Neutrophil (primary cell): ENCODE measurements at regions not wholly inside any gene's neighbourhood (a gene's known extent, or its start where the extent isn't known, plus 50 kb on each side); places are given as distances from the start of the nearest gene placed in this dataset.

ENCODE experiments used
- H3K27ac ChIP-seq: fragments of 200-600 bp; sonication (generic); 2 replicates; pipeline ENCODE4 v1.5.1; 2016; ENCODE audit warnings: mild to moderate bottlenecking, moderate library complexity
- H3K27me3 ChIP-seq: fragments of 200-600 bp; sonication (generic); 2 replicates; pipeline ENCODE4 v1.6.0; 2016; ENCODE audit warnings: mild to moderate bottlenecking
- H3K36me3 ChIP-seq: fragments of 200-600 bp; sonication (generic); 2 replicates; pipeline ENCODE4 v1.5.1; 2017
- H3K4me1 ChIP-seq, 2 experiments: fragments of 200-600 bp in 1 of 2; sonication (generic) in 1 of 2; 1 replicate in 1 of 2; 2 replicates in 1 of 2; pipeline versions ENCODE4 v1.5.1 to v1.6.1; 2013 to 2016; ENCODE audit warnings: low read depth in 1 of 2, low read length in 1 of 2, mild to moderate bottlenecking in 1 of 2, moderate library complexity in 1 of 2; ENCODE audit not compliant: control insufficient read depth in 1 of 2, insufficient read depth in 1 of 2
- H3K4me3 ChIP-seq, 2 experiments: fragments of 200-600 bp in 1 of 2; sonication (generic) in 1 of 2; 1 replicate in 1 of 2; 2 replicates in 1 of 2; pipeline ENCODE4 v1.5.1; 2013 to 2016; ENCODE audit warnings: low read depth in 1 of 2, low read length in 1 of 2, mild to moderate bottlenecking in 1 of 2, moderate library complexity in 1 of 2
- H3K9me3 ChIP-seq: fragments of 200-600 bp; sonication (generic); 2 replicates; pipeline ENCODE4 v1.5.1; 2016
- TF ChIP-seq, protein P1 (sequence below): fragments of 200-600 bp; sonication (generic); IDR thresholded peaks from 2 replicates; pipeline ENCODE4 v1.5.1; 2016; ENCODE audit warnings: antibody characterized with exemption

DNA sequence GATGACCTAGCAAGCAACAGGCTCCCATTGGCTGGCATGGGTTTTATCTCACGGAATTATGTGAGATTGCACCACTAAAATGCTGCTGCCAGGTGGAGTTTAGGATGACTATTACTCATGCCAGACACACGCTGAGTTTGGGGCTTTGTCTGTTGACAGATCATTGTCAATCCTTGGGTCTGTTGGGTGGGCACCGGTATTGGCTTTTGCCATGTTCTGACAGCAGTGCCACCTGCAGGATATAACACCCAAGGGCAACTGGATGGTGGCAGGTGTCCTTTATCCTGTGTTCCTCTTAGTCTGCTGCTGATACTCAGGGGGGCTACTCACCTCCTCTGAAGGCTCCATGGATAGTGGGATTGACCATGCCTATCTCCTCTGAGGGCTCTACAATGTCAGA lies 221.6 kb upstream of the DYNLRB2 start:
- TF ChIP-seq, protein P1, sequence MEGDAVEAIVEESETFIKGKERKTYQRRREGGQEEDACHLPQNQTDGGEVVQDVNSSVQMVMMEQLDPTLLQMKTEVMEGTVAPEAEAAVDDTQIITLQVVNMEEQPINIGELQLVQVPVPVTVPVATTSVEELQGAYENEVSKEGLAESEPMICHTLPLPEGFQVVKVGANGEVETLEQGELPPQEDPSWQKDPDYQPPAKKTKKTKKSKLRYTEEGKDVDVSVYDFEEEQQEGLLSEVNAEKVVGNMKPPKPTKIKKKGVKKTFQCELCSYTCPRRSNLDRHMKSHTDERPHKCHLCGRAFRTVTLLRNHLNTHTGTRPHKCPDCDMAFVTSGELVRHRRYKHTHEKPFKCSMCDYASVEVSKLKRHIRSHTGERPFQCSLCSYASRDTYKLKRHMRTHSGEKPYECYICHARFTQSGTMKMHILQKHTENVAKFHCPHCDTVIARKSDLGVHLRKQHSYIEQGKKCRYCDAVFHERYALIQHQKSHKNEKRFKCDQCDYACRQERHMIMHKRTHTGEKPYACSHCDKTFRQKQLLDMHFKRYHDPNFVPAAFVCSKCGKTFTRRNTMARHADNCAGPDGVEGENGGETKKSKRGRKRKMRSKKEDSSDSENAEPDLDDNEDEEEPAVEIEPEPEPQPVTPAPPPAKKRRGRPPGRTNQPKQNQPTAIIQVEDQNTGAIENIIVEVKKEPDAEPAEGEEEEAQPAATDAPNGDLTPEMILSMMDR: no peak
- H3K36me3 ChIP-seq: no peaks in the 10 kb centered on the region
- no peak overlapping the region for H3K27ac ChIP-seq
- H3K4me1 ChIP-seq: no peaks in the 10 kb centered on the region
- H3K27me3 ChIP-seq: no peaks in the 10 kb centered on the region
- H3K9me3 ChIP-seq: no peaks in the 10 kb centered on the region
- no peak overlapping the region for H3K4me3 ChIP-seq

- no peaks in the 10 kb centered on the region for H3K4me1 ChIP-seq
- no peak overlapping the region for H3K27ac ChIP-seq
- no peak overlapping the region for H3K4me3 ChIP-seq
- TF ChIP-seq, protein P1: no peak
- H3K27me3 ChIP-seq: no peaks in the 10 kb centered on the region
- no peaks in the 10 kb centered on the region for H3K9me3 ChIP-seq
- no peaks in the 10 kb centered on the region for H3K36me3 ChIP-seq
Observed at GRCh38 chr16:80318107-80318506, 222.7 kb upstream of the DYNLRB2 start.

- H3K27me3 ChIP-seq: no peaks in the 10 kb centered on the region
- H3K36me3 ChIP-seq: no peaks in the 10 kb centered on the region
- TF ChIP-seq, protein P1: no peak
- H3K4me1 ChIP-seq: no peaks in the 10 kb centered on the region
- no peak overlapping the region for H3K4me3 ChIP-seq
- no peak overlapping the region for H3K27ac ChIP-seq
- no peaks in the 10 kb centered on the region for H3K9me3 ChIP-seq
Observed at GRCh38 chr16:80317599-80318037, 223.2 kb upstream of the DYNLRB2 start.

DNA sequence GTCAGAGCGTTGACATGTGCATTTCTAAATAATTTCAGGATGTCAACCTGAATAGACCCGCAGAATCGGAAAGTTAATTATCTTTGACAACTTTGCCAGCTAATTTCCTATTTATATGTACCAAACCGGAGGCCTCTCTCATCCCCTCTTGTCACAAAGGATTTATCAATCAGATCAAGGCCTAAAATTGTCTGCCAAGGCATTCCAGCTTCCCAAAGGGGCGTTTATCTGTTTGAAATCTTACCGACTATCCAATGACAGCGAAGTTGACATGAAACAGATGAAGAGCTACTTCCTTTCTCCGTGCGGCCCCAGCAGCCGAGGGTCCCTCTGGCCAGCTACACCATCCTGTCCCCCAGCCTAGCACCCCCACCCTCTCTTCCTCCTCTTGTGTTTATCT lies 223.7 kb upstream of the DYNLRB2 start:
- TF ChIP-seq, protein P1: no peak

DNA sequence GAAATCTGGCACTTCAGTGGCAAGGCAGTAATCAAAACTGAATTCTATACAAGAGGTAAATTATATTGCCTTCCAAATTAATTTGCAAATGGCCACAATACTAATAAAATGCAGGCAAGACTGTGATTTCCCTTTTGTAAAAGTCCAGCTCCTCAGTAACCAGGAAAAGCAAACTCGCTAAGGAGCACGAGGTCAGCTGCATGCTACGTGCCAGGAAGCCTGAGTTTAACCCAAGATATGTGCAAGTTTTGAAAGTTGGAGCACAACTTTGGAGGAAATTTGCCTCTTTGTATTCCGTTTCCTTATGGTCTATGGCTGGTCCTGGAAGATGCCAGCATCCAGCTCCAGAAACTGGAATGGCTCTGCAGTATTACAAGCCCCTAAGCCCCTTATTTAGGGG lies 226.8 kb upstream of the DYNLRB2 start:
- TF ChIP-seq, protein P1: no peak
- H3K4me1 ChIP-seq: no peaks in the 10 kb centered on the region
- H3K4me3 ChIP-seq: no peak overlapping the region
- no peaks in the 10 kb centered on the region for H3K9me3 ChIP-seq
- H3K36me3 ChIP-seq: no peaks in the 10 kb centered on the region
- H3K27ac ChIP-seq: no peak overlapping the region
- H3K27me3 ChIP-seq: no peaks in the 10 kb centered on the region

More for the DNA sequence above, 223.7 kb upstream of the DYNLRB2 start:
- Histone ChIP-seq H3K9me3 (no peaks in the 10 kb centered on the region), H3K4me3 (no peak overlapping the region), H3K27ac (no peak overlapping the region), H3K27me3 (no peaks in the 10 kb centered on the region), H3K4me1 (no peaks in the 10 kb centered on the region), H3K36me3 (no peaks in the 10 kb centered on the region)

DNA sequence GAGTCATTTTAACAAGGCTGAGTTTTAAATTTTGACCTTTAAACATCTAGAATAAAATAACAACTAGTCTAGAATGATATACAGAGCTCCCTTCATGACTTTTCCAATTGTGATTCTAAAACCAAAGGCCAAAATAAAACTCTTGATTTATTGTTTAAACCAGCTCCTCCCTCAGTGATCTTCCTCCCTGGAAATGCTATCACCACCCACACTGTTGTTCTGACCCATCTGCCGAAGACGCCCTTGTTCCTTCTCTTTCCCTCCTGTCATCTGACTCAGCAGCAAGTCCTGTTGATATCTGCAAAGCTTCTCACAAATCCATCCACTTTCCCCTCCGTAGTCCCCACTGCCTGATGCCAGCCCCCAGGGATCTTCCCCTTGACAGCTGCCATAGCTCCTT lies 231.6 kb upstream of the DYNLRB2 start:
- Histone ChIP-seq H3K36me3 (no peaks in the 10 kb centered on the region), H3K9me3 (no peaks in the 10 kb centered on the region), H3K27me3 (no peaks in the 10 kb centered on the region), H3K4me1 (no peaks in the 10 kb centered on the region), H3K27ac (no peak overlapping the region), H3K4me3 (no peak overlapping the region)
- TF ChIP-seq, protein P1: no peak
